B cell (primary cell): ENCODE measurements at regions not wholly inside any gene's neighbourhood (a gene's known extent, or its start where the extent isn't known, plus 50 kb on each side); places are given as distances from the start of the nearest gene placed in this dataset.
"Not testable (repeated sequence)": the region's sequence is repeated elsewhere in the genome, so short reads cannot be mapped to it uniquely, and the experiment has no call there.

Experiments used
- EZH2 ChIP-seq: IDR thresholded peaks from 2 replicates; pipeline ENCODE4 v1.6.1; 2012; ENCODE audit warnings: borderline replicate concordance, low read depth, mild to moderate bottlenecking, moderate library complexity, low read length; ENCODE audit not compliant: insufficient read depth, poor library complexity, severe bottlenecking
- TF ChIP-seq, protein P1 (sequence below): fragments of 200-600 bp; IDR thresholded peaks from one replicate; pipeline ENCODE4 v1.8.0; 2022; ENCODE audit warnings: antibody characterized with exemption, mild to moderate bottlenecking

DNA sequence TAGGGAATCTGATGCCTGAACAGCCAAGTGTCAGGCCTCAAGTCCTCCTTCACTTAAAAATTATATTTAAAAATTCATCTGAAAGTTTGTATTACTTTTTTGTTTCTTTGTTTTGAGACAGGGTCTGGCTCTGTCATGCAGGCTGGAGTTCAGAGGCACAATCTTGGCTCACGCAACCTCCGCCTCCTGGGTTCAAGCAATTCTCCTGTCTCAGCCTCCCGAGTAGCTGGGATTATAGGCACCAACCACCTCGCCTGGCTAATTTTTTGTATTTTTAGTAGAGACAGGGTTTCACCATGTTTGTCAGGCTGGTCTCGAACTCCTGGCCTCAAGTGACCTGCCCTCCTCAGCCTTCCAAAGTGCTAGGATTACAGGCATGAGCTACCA, 53.6 kb upstream of the RDX start:
- TF ChIP-seq, protein P1, sequence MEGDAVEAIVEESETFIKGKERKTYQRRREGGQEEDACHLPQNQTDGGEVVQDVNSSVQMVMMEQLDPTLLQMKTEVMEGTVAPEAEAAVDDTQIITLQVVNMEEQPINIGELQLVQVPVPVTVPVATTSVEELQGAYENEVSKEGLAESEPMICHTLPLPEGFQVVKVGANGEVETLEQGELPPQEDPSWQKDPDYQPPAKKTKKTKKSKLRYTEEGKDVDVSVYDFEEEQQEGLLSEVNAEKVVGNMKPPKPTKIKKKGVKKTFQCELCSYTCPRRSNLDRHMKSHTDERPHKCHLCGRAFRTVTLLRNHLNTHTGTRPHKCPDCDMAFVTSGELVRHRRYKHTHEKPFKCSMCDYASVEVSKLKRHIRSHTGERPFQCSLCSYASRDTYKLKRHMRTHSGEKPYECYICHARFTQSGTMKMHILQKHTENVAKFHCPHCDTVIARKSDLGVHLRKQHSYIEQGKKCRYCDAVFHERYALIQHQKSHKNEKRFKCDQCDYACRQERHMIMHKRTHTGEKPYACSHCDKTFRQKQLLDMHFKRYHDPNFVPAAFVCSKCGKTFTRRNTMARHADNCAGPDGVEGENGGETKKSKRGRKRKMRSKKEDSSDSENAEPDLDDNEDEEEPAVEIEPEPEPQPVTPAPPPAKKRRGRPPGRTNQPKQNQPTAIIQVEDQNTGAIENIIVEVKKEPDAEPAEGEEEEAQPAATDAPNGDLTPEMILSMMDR = not testable (repeated sequence)
- not testable (repeated sequence) for TF ChIP-seq EZH2
